GM18499 (cell line): ENCODE measurements at regions not wholly inside any gene's neighbourhood (a gene's known extent, or its start where the extent isn't known, plus 50 kb on each side); places are given as distances from the start of the nearest gene placed in this dataset.
"Not testable (repeated sequence)": the region's sequence is repeated elsewhere in the genome, so short reads cannot be mapped to it uniquely, and the experiment has no call there.

Experiments
- ATAC-seq: cut with Tn5 transposase; IDR thresholded peaks from one replicate; pipeline ENCODE4 v1.9.1; 2021; ENCODE audit warnings: moderate number of reproducible peaks; ENCODE audit not compliant: insufficient read depth, unreplicated experiment

- ATAC-seq = no peak
Measured at GRCh38 chr19:29060813-29061364, 152.1 kb downstream of the UQCRFS1 start.

DNA sequence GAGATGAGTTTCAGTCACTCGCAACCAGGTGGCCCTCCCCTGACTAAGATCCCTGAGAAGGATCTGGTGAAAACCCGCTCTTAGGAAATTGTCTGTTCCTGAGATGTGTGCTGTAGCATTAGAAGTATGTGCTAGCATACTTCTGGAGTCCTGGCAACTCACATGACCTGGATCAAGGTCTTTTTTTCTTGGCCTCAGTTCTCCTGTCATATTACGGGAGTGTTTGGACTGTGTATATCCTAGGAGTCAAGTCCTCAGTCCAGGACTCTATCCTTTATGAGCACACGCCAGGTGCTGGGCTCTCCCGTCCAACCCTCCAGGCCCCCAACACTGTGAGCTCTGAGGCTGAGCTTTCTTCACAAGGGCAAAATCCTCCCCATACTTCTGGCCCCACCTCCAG lies 156.4 kb downstream of the UQCRFS1 start:
- no peak for ATAC-seq

GRCh38 chr19:29054886-29055675 lies 157.9 kb downstream of the UQCRFS1 start:
- ATAC-seq = no peak

GRCh38 chr19:29048873-29049272 lies 164.1 kb downstream of the UQCRFS1 start:
- no peak for ATAC-seq

DNA sequence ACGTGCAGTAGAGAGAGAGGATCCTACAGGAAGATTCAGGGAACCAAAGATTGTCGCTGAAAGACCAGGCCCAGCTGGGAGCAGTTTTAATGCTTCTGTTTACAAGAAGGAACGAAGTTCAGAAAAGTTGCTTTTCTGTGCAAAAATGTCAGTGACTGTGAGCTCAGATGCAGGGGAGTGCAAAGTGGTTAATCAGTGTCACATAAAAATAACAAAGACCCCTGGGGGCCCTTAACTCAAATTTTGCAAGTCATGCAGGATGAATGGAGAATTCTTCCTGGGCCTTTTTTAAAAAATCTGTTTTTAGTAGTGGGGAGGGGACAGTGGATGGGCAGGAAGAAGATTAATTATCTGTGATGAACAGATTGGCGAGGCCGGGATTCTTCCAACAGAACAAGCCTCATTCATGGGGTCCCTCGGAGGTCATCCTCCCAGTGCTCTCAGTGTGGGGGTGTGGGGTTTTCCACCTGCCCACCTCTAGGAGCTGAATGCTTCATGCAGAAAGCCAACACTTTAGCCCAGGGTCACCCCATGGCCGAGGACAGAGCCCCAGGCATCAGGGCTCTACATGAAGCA lies 167.2 kb downstream of the UQCRFS1 start:
- ATAC-seq = no peak

- no peak for ATAC-seq
Measured at GRCh38 chr19:29044037-29044436, 168.9 kb downstream of the UQCRFS1 start.

DNA sequence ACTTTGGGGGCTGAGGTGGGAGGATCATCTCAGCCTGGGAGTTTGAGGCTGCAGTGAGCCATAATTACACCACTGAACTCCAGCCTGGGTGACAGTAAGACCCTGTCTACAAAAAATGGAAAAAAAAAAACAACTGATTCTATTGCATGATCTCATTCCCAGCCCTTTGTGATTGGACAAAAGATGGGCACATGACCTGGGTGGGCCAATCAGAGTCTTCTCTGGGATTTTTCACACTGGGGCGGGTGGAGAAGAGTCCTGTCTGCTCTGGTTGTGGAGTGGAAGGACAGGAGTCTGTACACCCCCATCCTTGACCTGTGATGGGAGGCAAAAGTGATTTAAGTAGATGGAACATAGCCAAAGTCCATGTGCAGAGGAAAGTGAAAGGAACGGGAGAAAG lies 170.5 kb downstream of the UQCRFS1 start:
- ATAC-seq = no peak

- no peak for ATAC-seq
Measured at GRCh38 chr19:29040951-29041350, 172.0 kb downstream of the UQCRFS1 start.

GRCh38 chr19:29040292-29040691 lies 172.7 kb downstream of the UQCRFS1 start:
- ATAC-seq = no peak

DNA sequence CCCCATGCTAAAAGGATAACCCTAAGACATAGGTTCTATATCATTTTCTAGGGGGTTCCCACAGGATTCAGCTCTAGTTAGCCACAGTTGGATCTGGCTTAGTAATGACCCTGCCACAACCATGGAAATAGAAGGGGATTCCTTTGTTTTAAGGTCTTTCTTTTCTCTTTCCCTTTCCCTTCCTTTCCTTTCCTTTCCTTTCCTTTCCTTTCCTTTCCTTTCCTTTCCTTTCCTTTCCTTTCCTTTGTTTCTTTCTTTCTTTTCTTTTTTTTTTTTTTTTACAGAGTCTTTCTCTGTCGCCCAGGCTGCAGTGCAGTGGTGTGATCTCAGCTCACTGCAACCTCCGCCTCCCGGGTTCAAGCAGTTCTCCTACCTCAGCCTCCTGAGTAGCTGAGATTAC lies 173.9 kb downstream of the UQCRFS1 start:
- not testable (repeated sequence) for ATAC-seq

DNA sequence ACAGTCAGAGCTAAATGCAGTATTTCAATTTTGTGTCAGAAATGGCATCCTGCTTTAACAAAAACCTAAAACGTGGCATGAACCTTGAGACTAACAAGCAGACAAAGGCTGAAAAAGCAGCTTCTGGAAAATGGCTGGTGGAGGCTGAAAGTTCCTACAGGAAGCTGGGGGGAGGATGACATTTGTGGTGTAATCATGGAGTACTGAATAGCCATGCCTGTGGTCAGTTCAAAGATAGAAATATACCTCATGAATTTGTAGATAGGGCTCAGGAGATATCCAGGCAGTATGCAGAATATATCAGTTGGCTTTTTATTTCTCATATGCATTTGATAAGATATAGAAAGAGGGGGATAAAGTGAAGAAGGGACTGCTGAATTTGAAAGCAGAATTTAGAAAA lies 181.7 kb downstream of the UQCRFS1 start:
- no peak for ATAC-seq

DNA sequence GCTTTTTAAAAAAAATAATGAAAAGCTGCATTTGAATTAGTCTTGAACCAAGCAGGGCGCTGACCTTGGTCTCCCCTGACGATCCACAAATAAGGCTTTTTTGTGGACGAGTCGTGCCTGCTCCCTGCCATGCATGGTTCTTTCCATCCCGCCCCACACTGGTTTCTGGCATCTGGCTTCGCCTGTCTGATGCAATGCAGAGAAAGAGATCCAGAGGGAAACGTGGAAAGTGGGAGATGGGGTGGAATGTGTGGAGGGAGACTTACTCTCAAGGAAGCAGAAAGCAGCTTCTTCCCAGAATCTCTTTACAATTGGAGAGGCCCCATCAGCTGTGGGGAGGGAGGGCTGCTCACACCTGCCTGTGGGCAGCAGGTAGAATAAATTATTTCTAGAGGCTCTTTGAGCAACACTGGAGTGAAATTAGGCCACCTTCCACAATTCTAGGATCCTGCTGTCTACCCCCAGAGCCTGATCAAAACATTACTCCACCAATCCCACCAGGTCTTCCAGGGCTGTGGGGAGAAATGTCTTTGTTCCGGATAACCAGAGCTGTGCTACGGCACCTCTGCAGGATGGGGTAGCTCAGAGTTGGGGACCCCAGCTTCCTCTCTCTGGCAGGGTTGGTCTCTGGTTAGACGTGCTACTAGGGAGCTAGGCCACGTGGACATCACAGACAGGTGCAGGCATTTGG lies 183.5 kb downstream of the UQCRFS1 start:
- ATAC-seq = no peak

DNA sequence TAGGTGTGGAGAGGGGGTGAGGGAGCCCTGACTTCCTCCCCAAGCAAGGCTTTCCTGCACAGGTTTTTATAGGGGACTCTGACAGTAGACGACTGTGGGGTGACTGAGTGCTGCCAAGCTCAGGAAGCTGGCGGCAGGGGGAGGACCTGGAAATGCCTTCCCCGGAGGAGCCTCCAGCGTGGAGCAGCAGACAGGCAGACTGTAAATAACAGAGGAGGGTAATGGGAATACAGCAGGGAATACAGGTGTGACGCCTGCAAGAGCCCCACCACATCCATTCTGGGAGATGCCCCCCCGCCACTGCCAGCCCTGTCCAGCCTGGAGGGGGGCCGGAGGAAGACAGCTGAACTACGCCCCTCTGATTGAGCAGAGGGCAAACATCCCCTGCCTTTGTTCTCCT lies 190.4 kb downstream of the UQCRFS1 start:
- no peak for ATAC-seq

- ATAC-seq = no peak
Measured at GRCh38 chr19:29022165-29022564, 190.8 kb downstream of the UQCRFS1 start.

DNA sequence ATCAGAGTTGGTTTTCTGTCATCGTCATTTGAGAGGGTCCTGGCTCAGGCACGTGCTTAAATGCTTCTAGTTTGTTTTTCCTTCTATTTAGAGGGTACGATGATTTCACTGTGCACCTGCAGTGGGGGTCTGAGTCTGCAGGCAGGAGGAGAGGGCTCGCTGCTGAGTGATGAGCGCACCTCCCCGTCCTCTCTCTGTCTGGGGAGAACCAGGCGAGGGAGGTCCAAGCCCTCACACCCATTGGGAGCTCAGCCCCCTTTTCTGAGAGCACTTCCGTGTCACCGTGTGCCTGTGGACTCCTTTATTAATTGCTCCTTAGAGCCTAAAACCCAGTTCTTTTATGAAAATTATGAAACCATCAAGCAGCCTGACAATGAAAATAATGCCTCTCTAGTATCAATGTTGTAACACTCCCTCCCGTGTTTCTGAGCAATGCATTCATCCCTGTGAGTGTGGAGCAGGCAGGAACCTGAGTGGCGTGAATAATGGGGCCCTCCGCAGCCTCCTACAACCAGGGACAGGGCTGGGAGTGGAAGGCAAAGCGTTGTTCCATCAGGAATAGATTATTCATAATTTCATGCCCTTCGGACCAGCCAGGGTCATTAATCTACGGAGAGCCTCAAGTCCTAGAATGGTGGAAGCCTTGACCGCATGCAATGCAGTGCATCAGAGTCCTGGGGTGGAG lies 191.6 kb downstream of the UQCRFS1 start:
- no peak for ATAC-seq

DNA sequence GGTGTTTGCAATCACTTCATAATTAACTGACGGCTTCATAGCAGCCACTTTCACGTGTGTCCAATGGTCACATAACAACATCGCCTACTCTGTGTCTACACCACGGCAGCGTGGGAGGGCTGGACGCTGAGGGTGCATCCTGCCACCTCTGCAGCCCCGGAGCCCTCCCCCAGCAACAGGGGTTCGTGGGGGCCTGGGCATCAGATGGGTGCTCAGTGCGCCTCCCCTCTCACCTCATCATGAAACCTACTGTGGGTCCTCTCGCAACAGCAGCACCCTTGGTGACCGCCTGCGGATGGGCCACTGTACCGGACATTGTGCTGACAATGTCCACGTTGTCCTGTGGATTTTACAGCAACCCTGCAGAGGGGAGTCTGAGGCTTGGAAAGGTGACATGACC lies 193.5 kb downstream of the UQCRFS1 start:
- ATAC-seq = no peak

GRCh38 chr19:29018542-29018941 lies 194.4 kb downstream of the UQCRFS1 start:
- ATAC-seq = no peak

DNA sequence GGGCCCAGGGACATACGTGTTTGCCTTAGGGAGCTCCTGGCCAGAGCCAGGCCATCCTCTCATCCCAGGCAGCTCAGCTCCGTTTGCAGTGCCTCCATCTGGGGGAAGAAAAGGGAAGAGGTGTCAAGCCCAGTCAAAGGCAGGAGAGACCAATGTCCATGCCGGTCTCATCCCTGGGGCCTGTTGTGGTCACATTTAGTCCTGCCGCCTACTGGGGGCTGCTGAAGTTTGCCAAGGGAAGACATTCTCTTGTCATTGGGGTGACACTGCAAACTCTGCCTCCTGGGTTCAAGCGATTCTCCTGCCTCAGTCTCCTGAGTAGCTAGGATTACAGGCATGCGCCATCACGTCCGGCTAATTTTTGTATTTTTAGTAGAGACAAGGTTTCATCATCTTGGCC lies 195.2 kb downstream of the UQCRFS1 start:
- ATAC-seq = no peak

DNA sequence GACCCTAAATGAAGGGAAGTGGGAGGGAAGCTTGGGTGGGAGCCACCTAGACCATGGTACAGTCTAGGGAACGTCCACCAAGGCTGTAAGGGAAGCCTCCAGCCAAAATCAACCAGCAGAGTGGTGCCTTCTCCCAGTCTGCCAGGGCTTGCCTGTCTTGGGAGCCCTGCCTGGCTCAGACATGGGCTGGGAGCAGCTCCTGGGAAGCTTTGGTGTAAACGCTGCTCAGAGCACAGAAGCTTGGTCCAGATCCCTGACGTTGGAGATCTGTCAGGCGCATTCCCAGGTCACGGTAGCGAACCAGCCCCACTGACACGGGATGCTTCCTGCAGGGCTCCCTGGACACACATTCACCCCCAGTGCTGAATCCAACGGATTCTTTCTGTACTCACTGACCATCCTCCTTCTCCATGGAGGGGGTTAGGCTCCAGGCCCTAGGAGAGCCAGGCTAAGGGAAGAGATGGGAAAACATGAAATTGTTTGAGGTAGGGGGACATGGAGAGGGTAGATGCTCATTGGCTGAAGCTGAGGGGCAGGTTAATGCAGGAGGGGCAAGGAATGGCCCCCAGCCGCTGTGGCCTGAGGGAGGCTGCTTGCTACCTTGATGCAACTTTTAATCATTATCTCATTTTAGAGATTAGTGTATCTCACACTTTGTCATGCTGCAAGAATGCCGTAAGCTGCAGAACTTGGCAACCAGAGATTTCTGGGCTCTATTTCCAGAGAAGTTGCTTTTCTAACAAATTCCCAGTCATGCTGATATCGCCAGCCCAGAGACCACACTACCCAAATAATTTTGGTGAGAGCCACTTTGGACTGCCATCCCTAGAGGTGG lies 195.8 kb downstream of the UQCRFS1 start:
- no peak for ATAC-seq

DNA sequence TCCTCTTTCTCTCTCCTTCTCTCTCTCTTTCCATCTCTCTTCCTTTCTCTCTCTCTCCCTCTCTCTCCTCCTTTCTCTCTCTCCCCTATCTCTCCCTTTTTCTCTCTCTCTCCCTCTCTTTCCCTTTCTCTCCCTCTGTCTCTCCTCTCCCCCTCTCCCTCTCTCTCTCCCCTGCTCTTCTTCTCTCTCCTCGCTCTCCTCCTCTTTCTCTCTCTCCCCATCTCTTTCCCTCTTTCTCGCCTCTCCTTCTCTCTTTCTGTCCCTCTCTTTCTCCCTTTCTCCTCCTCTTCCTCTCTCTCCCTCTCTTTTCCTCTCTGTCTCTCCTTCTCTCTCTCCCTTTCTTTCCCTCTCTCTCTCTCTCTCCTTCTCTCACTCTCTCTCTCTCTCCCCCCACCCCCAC lies 196.6 kb downstream of the UQCRFS1 start:
- ATAC-seq = no peak
